ENCODE measurements at regions not wholly inside any gene's neighbourhood (a gene's known extent, or its start where the extent isn't known, plus 50 kb on each side); places are given as distances from the start of the nearest gene placed in this dataset.

DNA sequence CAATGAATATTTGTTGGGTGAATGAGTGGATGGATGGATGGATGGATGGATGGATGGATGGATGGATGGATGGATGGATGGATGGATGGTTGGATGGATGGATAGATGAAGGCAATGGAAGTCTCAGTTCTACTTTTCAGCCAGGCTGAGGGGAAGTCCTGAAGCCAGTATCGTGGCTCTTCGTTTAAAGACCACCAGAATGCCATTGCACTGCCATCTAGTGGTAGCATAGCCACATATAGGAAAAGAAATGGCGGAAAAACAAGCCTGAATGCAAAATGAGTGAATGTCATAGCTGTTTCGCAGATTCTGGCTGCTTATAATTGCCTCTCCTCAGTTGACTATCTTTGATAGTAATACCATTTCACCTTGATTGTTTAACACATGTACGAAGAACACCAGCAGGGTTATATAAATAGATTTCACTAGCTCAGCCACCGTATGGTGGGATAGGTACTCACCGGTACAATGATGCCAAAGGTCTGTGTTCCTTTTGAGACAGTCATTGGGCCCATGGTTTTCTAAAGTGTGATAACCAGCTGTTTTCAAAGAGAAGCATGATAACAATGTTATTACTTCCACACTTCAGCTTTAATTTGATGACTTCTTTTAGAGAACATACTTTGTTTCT lies 62.3 kb upstream of the GREB1L start:
- Histone ChIP-seq H4K20me1 (ENCODE audit: control insufficient read depth, insufficient read depth) (no peaks in the 10 kb centered on the region), H3K79me2 (ENCODE audit: control insufficient read depth, insufficient read depth, low read length) (no peaks in the 10 kb centered on the region), H3K27me3 (replicated peaks in 1 of 2; ENCODE audit: control insufficient read depth in 2 of 2, insufficient read depth in 2 of 2, low read length in 1 of 2) (no peaks in the 10 kb centered on the region), H3K4me1 (ENCODE audit: control insufficient read depth, insufficient read depth, low read length) (no peaks in the 10 kb centered on the region), H3K27ac (ENCODE audit: control insufficient read depth, insufficient read depth) (no peak overlapping the region), H3K4me2 (ENCODE audit: control insufficient read depth, insufficient read depth) (no peak overlapping the region), H3K4me3 (no peak overlapping the region), H3K9ac (ENCODE audit: control insufficient read depth, insufficient read depth, low read length) (no peak overlapping the region), H2AFZ (ENCODE audit: control insufficient read depth, low read depth, low read length) (peak overlapping the region; percentile 45), H3K9me3 (replicated peaks; ENCODE audit: control insufficient read depth, insufficient read depth, low read length) (no peaks in the 10 kb centered on the region), H3K36me3 (ENCODE audit: control insufficient read depth in 2 of 2, insufficient read depth in 2 of 2, low read length in 1 of 2) (no peaks in the 10 kb centered on the region)
- ChIA-PET POLR2A (no interaction called here), SMC1A (ENCODE audit: uncharacterized antibody, unreplicated experiment) (interaction anchor here (0.5 to 2.9 kb wide), 9 partner anchors 12 to 202 kb away, joined by 3 to 9 read pairs (median 3); no protein-coding TSS in a partner anchor), RAD21 (ENCODE audit: unreplicated experiment) (interaction anchor here (0.7 to 1.6 kb wide), 7 partner anchors 16 to 204 kb away, joined by 3 to 4 read pairs (median 3); no protein-coding TSS in a partner anchor), CTCF (interaction anchor here (0.7 to 3.3 kb wide), 19 partner anchors 9 to 217 kb away, joined by 3 to 17 read pairs (median 4); no protein-coding TSS in a partner anchor)
- intact Hi-C loops (cut with micrococcal nuclease; ENCODE audit: unreplicated experiment), result loop anchor here (2.0 to 10.0 kb wide), 6 partner anchors 37 to 209 kb away; partner anchors contain the start of gene ROCK1
- WGBS (ENCODE audit: insufficient coverage, insufficient replicate concordance, low lambda C conversion rate, missing lambda C conversion rate), result 35% methylated on average over 7 of the region's 7 CpGs
- ATAC-seq (peak; percentile 94), DNase-seq (ENCODE audit: low read depth, low spot score) (peak; percentile 32), FAIRE-seq (peak; percentile 87)
- BruUV-seq (replicated peaks), result no TSS peak
- in situ Hi-C loops (cut with MboI), result loop anchor here (5.0 to 25.0 kb wide), 2 partner anchors 92 to 207 kb away; no protein-coding TSS in a partner anchor
- TF ChIP-seq YY1 (IDR thresholded peaks at IDR 0.05; ENCODE audit: low read depth, low read length) (peak; percentile 91), IKZF1 (conservative IDR thresholded peaks at IDR 0.05) (no peak), NFYB (IDR thresholded peaks at IDR 0.05; ENCODE audit: insufficient read depth, low read depth, low read length) (no peak), JUNB (IDR thresholded peaks at IDR 0.05) (no peak), SMARCA5 (IDR thresholded peaks at IDR 0.05) (0 out of 2 replicates have a peak, but pooled peaks have one; percentile 22), SMC3 (IDR thresholded peaks at IDR 0.05; ENCODE audit: borderline replicate concordance, low read length) (peak; percentile 61; the same call in 1 of the 2 replicates), CBX5 (IDR thresholded peaks at IDR 0.05; ENCODE audit: low read depth) (no peak), BCL11A (IDR thresholded peaks at IDR 0.05; ENCODE audit: low read depth, low read length) (no peak), SPI1 (IDR thresholded peaks at IDR 0.05; ENCODE audit: borderline replicate concordance, insufficient read depth, low read depth, low read length) (peak; percentile 35; the same call in 1 of the 2 replicates), RAD21 (IDR thresholded peaks at IDR 0.05; ENCODE audit: insufficient read depth, low read depth, low read length) (peak; percentile 83), ZNF217 (IDR thresholded peaks at IDR 0.05) (no peak)
- TF ChIP-seq, protein P1, sequence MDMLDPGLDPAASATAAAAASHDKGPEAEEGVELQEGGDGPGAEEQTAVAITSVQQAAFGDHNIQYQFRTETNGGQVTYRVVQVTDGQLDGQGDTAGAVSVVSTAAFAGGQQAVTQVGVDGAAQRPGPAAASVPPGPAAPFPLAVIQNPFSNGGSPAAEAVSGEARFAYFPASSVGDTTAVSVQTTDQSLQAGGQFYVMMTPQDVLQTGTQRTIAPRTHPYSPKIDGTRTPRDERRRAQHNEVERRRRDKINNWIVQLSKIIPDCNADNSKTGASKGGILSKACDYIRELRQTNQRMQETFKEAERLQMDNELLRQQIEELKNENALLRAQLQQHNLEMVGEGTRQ (IDR thresholded peaks at IDR 0.05; ENCODE audit: borderline replicate concordance, low read depth, low read length), result no peak
- TF ChIP-seq, protein P2, sequence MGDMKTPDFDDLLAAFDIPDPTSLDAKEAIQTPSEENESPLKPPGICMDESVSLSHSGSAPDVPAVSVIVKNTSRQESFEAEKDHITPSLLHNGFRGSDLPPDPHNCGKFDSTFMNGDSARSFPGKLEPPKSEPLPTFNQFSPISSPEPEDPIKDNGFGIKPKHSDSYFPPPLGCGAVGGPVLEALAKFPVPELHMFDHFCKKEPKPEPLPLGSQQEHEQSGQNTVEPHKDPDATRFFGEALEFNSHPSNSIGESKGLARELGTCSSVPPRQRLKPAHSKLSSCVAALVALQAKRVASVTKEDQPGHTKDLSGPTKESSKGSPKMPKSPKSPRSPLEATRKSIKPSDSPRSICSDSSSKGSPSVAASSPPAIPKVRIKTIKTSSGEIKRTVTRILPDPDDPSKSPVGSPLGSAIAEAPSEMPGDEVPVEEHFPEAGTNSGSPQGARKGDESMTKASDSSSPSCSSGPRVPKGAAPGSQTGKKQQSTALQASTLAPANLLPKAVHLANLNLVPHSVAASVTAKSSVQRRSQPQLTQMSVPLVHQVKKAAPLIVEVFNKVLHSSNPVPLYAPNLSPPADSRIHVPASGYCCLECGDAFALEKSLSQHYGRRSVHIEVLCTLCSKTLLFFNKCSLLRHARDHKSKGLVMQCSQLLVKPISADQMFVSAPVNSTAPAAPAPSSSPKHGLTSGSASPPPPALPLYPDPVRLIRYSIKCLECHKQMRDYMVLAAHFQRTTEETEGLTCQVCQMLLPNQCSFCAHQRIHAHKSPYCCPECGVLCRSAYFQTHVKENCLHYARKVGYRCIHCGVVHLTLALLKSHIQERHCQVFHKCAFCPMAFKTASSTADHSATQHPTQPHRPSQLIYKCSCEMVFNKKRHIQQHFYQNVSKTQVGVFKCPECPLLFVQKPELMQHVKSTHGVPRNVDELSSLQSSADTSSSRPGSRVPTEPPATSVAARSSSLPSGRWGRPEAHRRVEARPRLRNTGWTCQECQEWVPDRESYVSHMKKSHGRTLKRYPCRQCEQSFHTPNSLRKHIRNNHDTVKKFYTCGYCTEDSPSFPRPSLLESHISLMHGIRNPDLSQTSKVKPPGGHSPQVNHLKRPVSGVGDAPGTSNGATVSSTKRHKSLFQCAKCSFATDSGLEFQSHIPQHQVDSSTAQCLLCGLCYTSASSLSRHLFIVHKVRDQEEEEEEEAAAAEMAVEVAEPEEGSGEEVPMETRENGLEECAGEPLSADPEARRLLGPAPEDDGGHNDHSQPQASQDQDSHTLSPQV (IDR thresholded peaks at IDR 0.05), result no peak
- TF ChIP-seq, protein P3, sequence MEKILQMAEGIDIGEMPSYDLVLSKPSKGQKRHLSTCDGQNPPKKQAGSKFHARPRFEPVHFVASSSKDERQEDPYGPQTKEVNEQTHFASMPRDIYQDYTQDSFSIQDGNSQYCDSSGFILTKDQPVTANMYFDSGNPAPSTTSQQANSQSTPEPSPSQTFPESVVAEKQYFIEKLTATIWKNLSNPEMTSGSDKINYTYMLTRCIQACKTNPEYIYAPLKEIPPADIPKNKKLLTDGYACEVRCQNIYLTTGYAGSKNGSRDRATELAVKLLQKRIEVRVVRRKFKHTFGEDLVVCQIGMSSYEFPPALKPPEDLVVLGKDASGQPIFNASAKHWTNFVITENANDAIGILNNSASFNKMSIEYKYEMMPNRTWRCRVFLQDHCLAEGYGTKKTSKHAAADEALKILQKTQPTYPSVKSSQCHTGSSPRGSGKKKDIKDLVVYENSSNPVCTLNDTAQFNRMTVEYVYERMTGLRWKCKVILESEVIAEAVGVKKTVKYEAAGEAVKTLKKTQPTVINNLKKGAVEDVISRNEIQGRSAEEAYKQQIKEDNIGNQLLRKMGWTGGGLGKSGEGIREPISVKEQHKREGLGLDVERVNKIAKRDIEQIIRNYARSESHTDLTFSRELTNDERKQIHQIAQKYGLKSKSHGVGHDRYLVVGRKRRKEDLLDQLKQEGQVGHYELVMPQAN (conservative IDR thresholded peaks at IDR 0.05), result no peak
